Eye (tissue), 1 donor: ENCODE measurements at regions not wholly inside any gene's neighbourhood (a gene's known extent, or its start where the extent isn't known, plus 50 kb on each side); places are given as distances from the start of the nearest gene placed in this dataset.
A peak's percentile ranks its signal among the peaks of the same experiment; 100 is the strongest.
"Not testable (repeated sequence)": the region's sequence is repeated elsewhere in the genome, so short reads cannot be mapped to it uniquely, and the experiment has no call there.

ENCODE experiments used
- DNase-seq: peaks from one replicate; pipeline ENCODE4 v3.0.0-alpha.2; 2015

DNA sequence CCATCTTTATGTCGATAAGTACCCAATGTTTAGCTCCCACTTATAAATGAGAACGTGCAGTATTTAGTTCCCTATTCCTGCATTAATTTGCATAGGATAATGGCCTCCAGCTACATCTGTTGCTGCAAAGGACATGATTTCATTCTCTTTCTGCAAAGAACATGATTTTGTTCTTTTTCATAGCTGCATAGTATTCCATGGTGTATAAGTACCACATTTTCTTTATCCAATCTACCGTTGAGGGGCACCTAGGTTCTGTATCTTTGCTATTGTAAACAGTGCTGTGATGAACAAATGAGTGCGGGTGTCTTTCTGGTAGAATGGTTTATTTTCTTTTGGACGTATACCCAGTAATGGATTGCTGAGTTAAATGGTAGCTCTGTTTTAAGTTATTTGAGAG lies 63.0 kb downstream of the HLX start:
- no peak for DNase-seq

DNA sequence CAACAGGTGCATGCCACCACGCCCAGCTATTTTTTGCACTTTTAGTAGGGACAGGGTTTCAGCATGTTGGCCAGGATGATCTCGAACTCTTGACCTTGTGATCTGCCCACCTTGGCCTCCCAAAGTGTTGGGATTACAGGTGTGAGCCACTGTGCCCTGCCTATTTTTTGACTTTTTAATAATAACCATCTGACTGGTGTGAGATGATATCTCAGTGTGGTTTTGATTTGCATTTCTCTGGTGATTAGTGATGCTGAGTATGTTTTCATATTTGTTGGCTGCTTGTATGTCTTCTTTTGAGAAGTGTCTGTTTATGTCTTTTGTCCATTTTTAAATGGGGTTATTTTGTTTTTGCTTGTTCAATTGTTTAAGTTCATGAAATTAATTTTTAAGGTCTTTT lies 63.7 kb downstream of the HLX start:
- not testable (repeated sequence) for DNase-seq

DNA sequence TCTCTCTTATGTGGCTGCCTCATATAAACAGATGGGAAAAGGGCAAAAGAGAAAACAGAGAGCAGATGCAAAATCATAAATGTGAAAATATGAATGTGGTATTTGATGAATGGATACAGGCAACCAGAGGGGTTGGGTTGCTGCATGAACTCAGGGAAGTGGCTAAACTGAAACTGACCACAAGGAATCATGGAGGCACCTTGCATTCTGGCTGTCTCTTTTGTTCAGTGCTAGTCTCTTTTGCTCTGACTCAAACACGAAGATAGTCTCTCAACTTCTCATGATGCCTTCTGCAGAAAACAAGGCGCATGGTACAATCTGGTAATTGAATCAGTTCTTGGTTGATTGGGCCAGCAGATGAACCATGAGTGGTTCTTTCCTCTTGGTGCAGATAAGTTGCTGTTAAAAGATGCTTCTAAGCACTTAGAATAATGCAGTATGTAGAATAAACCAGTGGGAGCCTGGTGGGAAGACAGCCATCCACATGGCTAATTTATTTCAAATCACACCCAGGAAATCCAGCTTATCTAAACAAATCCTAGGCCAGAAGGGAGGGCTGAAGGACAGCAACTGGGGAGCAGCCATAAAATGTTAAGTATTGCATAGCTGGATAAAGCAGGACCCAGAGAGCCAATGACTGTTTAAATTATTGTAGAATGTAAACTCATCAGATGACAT lies 64.2 kb downstream of the HLX start:
- peak; percentile 52 for DNase-seq

DNA sequence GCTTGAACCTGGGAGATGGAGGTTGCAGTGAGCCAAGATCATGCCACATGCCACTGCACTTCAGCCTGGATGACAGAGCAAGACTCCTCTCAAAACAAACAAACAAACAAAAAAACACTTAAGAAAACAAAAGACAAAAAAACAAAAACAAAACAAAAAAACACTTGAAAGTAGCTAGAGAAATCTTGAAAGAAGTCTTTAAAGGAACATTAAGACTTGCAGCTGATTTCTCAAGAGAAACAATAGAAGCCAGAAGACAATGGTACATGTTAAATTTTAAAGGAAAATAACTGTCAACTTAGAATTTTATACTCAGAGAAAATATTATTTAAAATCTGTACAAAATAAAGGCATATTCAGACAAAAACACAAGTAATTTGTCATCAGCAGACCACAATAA lies 71.3 kb downstream of the HLX start:
- no peak for DNase-seq

DNA sequence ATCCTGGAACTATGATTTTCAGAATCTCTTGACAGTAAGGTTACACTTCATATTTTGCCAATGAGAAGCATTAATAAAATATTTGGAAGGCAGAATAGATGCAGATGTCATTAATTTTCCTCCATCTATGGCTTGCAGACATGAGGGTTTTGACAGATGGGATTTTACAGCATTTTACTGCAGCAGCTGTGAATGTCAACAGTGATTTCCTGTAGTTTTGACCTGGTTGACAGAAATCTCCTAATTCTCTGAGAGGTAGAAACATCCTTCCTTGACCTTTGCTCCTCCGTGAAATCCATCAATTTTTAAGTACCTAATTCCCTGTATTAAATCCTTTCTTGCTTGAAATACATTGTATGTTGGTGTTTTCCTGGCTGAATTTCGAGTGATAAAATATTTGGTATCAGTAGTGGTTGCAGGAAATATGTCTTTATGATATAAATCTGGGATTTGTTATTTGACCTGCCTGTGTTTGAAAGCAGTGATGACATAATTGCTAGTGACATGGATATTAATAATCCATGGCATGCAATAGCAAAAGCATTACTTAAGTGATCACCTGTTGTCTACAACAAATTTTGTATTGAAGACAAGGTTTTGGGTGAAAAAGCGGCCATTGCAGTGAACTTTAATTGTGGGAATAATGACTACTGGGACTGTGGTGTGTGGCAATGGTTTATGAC lies 73.9 kb downstream of the HLX start:
- DNase-seq = peak; percentile 61

DNA sequence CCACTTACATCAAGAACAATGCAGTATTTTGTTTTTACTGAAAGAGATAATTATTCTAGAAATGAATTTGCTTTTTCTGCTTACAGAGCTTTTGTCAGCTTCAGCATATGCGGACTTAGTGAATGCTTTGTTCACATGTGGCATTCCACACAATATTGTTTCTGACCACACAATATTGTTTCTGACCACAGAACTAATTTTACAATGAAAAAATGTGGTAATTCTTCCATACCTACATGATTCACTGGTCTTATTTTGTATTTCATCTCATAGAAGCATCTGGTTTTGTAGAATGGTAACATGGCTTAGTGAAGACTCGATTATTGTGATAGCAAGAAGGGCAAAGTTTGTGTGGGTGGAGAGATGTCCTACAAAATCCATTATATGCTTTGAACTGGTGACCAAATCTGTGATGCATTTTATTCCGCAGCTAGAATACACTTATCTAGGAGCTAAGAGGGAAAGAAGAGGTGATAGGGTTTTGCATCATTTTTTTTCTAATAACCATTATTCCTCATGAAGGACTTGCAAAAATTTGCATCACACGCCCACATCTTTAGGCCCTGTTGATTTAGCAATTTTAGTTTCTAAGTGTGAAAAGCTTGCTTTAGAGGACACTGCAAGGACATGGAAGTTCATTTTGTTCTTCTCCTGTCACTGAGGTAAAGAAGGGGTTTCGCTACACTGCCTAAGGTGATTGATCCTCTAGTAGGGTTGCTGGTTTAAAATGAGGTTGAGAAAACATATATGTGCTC lies 75.3 kb downstream of the HLX start:
- no peak for DNase-seq

DNA sequence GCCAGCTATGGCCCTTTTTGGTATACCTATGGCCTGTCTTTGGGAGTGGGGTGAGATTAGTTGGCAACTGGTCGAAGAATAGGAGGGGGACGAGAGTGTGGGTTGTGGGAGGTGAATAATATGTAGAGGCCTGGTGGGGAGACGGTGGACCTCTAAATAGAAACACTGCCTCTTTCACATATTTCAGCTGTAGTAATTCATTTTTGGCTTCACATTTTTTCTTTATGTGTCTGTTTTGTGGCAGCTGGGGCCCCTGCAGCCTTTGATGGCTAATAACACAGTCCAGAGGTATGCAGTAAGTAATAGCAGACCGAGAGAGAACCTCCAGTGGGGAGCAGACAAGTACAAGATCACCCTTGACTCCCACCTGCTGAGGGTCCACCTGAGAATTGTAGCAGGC lies 75.9 kb downstream of the HLX start:
- no peak for DNase-seq

DNA sequence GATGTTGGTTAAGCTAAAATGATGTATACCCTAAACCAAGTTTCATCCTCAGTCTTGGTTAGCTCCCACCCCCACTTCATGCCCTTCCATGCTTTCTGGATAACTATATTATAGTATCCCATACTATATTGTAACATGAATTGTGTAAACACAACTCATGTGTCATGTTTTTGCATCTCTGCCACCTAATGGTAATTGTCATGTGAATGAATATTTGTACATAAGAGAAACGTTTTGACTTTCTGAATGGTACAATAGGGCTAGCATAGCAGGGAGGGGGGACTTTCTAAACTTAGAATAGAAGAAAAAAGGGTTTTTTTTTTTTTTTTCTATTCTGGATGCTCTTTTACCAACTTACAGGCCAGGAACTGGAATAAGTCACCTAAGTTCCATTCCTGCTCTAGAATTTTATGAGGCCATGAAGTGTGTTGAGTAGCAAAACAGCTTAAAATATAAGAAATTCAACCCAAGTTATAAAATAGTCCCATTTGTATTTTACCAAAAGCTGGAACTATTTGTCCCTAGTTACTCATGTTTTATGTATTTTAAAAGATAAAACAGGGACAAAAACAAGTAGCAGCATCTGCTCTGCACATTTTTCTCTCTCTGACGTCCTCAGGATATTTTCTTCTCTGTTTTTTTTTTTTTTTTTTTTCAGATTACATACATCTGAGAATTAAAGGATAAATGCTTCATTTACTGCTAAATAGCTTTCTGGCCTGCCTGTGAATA lies 77.4 kb downstream of the HLX start:
- DNase-seq = peak; percentile 11

DNA sequence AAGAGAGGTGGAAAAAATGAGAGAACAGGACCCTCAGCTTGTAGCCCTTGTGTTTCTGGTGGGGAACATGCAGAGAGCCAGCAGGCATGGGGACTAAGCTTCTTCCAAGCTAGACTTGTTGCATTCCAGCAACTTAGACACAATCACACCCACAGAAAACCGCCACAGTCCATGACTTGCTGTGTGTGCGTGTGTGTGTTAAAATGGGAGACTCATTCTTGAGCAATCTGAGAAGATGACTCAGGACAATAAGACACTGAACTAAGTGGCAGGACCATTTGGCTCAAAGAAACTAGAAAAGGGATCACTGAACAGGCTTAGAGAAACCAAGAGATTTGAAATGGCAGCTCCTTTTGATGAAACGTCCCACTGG lies 78.0 kb downstream of the HLX start:
- peak; percentile 11 for DNase-seq

DNA sequence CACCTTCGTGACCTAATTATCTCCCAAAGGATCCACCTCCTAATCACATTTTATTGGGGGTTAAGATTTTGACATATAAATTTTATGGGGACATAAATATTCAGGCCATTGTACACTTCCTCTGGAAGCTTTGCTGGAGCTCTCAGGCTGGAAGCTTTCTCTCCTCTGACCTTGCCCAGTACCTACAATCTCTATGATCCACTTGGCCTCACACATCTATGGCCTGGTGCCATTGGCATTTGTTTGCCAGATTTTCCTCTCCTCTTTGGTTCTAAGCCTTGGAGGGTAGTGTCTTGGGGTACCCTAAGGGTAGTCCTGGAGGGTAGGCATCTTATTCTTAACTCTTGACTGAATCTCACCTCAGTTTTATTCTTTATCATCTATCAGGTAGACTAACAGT lies 79.0 kb downstream of the HLX start:
- DNase-seq = no peak

DNA sequence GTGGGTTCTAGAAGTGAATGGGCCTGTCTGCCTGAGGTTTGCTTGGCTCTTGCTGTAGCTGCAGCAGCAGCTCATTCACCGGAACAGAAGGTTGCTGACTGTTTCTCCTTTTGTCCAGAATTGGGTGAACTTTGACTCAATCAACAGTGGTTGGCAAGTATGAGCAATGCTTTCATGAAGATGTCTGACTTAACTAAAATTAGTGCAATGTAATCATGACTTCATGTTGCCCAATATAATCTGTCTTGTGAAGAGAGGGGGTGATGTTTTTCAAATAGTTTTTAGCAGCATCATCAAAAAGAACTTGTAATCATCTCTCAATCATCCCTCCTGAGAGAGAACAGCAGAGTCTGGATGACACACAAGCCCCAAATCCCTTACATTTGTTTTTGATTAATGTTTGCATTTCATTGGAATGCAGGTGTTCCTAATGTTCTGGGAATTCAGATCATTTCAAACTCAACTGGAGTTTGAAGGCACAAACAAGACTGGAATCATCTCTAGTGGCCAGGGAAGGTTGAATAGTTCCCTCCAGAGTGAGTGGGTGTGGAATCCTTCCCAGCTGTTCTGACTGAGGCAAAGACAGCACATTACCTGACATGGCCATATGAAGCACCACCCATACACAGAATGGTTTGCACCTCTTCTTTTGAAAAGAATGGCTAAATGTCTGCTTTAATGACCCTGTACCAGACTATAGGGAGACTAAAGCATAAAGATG lies 82.9 kb downstream of the HLX start:
- no peak for DNase-seq

DNA sequence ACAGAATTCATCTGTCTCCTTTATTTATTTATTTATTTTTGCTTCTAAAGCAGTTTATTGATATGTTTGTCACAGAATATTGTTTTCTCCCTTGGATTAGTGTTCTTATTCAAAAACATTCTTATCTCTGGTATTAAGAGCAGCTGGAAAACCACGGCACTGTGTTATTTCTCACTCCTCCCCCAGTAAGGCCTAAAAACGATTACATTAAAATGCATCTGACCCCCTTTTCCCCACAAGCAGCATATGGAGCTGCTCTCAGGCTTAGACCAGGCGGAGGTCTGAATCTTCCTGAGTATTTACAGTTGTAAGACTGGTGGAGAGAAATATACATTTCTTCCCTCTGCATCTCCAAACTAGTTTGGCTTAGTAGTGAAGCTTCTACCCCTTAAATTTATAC lies 86.8 kb downstream of the HLX start:
- no peak for DNase-seq

DNA sequence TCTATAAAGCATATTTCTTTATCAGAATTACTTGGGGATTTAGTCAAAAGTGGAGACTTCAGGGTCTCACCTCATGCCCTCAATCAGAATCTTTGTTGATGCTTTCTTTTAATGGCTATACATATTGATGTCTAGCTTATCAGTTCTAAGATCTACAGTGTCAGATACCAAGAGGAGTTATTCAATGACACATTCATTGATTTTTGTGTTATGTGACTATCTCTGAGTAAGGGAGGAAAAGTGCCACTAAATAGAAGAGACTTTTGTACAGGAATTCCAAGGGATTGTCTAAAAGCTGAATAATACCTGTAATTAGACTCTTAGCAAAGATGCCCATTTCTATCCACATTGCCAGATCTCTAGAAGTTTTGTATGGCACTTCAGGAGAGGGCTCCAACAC lies 87.2 kb downstream of the HLX start:
- no peak for DNase-seq

DNA sequence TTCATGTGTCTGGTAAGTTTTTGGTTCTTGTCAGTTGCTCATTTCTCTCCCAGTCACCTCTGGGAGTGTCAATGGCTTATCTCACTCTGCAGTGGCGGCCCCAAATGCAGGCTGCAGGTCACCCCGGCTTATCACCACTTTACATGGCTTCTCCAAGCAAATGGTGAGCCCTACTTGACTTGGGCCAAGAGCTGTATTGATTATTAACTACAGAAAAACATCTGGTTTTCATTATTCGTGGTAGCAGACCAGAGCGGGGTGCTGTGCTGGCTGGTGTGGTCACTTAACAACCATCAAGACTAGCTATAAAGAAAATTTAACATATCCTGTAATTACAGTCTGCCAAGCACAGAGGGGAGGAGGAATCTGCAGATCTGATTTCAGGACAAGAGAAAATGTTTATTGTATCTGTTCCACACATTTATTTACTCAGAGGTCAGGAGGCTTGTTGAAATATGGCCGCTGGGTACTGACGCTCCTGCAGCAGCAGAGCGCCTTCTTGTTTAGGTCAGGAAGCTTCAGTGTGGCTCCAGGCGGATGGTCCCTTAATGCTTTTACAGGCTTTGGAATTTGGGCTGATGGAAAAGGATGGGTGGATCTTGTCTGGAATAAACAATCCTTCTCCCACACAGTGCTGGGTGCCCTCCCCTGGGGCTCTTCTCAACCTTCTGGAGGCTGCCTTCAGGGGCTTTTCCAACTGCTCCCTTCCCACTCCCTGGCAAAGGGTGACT lies 87.8 kb downstream of the HLX start:
- no peak for DNase-seq

DNA sequence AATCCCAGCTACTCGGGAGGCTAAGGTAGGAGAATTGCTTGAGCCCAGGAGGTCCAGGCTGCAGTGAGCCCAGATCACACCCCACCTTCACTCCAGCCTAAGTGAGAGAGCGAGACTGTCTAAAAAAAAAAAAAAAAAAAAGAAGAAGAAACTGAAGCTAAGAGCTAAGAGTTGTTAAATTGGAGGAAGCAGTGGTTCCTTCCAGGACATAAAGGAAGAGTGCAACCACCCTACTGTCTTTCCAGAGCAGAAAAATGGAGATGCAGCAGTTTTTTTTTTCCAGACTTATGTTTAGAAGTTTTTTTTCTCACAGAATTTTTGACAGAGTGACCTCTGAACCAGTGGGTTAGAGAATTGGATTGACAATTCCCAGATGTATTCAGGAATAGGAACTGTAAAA lies 88.7 kb downstream of the HLX start:
- DNase-seq = no peak

DNA sequence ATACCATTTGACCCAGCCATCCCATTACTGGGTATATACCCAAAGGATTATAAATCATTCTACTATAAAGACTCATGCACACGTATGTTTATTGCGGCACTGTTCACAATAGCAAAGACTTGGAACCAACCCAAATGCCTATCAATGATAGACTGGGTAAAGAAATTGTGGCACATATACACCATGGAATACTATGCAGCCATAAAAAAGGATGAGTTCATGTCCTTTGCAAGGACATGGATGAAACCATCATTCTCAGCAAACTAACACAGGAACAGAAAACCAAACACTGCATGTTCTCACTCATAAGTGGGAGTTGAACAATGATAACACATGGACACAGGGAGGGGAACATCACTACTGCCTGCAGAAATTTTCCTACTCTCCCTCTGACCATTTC lies 90.0 kb downstream of the HLX start:
- DNase-seq = not testable (repeated sequence)

DNA sequence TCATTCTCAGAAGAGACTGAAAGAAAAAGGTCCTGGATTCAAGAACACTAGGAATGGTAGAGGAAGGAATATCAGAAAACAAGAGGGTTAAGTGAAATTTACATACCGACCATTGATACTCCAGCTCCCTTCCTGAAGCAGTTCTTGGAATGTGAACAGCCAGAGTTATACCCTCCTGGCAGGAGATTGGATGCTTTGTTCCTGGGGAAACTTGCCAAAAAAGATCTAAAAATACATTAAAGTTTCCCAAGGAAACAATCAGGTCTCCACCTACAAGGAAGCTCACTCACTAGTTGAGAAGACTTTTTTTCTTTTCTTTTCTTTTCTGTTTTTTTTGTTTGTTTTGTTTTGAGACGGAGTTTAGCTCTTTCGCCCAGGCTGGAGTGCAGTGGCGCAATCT lies 91.1 kb downstream of the HLX start:
- DNase-seq = no peak

DNA sequence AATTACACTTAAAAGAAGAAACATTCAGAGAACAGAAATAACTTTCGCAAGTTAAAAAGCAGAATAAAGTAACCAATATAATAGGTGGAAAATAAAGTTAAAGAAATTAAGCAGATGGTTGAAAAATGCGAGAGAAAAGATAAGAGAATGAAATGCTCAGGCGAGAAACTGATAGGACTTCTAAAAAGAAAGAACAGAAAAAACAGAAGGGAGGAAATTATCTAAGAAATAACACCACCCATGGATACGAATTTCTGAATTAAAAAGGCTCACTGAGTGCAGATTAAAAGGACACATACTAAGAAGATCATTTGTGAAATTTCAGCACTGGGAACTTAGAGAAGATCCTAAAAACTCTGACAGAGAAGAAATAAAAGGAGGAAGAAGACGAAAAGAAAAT lies 92.0 kb downstream of the HLX start:
- no peak for DNase-seq

DNA sequence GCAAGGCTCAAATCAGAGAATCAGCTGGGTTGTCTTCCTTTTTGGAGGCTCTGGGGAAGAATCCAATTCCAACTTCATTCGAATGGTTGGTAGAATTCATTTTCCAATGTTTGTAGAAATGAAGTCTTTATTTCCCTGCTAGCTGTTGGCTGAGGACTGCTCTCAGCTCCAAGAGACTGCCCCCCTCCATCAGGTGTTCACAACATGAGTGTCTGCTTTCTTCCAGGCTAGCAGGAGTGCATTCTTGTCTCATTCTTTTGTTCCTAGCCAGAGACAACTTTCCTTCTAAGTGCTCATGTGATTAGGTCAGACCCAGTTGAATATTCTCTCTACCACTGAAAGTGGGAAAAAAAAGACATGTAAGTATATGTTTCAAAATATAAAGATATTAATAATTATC lies 95.2 kb downstream of the HLX start:
- no peak for DNase-seq

DNA sequence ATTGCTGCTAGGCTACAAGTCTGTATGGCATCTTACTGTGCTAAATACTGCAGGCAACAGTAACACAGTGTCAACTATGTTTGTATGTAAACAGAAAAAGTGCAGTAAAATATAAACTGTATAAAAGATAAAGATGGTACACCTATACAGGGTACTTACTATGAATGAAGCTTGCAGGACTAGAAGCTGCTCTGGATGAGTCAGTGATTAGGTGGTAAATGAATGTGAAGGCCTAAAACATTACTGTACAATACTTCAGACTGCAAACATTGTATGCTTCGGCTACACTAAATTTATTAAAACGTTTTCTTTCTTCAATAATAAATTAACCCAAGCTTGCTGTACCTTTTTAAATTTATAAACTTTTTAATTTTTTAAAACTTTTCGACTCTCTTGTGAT lies 97.1 kb downstream of the HLX start:
- DNase-seq = no peak

DNA sequence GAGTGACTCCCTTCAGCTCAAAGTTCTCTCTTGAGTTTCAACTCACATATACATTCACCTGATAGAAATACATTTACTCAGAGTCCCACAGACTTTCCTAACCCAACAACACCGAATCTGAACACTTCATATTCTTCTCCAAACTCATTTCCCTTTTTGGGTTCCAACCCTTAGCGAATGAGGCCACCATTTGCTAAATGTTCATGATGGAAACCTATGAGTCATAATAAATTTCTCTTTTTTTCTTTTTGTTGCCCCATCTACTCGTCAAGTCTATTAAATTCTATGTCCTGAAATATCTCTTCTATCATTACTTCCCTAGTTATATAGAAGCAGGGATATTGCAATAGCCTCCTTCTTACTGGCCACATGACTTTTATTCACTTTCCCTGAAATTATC lies 100.1 kb downstream of the HLX start:
- no peak for DNase-seq

DNA sequence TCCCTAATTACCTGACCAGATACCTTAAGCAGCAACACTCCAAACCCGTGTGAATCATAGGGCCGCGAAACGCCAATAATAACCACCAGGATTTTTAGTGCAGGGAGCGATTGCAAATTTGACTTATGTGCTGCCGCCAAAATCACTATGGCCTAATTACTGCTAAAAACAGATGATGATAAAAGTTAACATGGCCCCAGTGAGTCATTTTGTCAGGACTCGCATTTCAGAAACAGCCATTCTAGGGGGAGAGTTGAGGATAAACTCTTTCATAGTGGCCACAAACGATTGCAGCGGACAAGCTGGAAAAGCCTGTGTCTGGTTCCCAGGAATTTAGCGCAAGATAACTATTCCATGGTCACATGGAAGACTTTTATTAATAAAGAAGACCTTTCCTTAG lies 103.4 kb downstream of the HLX start:
- DNase-seq = no peak
